ENCODE measurements at regions not wholly inside any gene's neighbourhood (a gene's known extent, or its start where the extent isn't known, plus 50 kb on each side); places are given as distances from the start of the nearest gene placed in this dataset.
"Not testable (repeated sequence)": the region's sequence is repeated elsewhere in the genome, so short reads cannot be mapped to it uniquely, and the experiment has no call there.

DNA sequence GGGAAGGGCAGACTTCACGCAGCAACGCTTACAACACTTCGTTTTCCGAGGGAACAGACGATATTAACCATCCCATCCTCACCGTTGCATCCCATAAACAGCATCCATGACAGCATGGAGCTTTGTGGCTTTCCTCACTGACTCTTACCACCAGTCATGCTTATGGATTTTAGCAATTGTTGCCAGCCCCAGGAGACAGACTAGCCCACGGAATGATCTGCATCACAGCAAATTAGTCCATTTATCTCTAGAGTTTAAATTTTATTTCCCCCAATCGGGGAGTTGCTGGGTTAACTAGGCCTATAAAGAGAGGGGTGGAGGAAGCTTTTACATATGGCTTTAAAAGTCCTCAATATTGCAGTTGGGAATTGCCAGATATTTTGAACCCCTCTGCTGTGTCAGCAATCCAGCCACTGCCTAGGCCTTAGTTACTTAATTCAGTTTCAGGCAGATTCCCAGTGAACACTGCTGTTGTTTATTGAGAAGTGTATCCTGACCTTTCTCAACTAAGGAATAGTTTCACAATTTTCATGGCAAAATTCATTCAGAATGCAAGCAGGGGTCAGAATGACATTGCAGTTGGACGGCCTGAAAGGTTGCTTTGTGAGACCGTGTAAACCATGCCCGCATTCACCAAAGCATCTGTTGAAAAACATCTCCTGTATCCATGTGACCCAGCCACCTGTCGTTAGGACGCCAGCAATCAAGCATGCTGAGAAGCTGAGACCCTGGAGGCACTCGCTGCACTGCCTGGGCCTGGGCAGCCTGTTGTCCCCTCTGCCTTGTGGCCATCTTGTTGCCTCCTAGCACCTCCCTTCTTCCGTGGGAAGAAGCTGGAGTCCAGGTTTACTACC, 397.4 kb upstream of the TPM1 start:
- Histone ChIP-seq H3K4me3 (ENCODE audit: low read length) (no peak overlapping the region), H3K27me3 (ENCODE audit: insufficient read depth, low read length) (no peaks in the 10 kb centered on the region), H3K9me3 (ENCODE audit: low read depth, low read length) (no peaks in the 10 kb centered on the region), H3K4me1 (ENCODE audit: insufficient read depth, low read length) (peaks cover 21% of the 10 kb centered on the region)

DNA sequence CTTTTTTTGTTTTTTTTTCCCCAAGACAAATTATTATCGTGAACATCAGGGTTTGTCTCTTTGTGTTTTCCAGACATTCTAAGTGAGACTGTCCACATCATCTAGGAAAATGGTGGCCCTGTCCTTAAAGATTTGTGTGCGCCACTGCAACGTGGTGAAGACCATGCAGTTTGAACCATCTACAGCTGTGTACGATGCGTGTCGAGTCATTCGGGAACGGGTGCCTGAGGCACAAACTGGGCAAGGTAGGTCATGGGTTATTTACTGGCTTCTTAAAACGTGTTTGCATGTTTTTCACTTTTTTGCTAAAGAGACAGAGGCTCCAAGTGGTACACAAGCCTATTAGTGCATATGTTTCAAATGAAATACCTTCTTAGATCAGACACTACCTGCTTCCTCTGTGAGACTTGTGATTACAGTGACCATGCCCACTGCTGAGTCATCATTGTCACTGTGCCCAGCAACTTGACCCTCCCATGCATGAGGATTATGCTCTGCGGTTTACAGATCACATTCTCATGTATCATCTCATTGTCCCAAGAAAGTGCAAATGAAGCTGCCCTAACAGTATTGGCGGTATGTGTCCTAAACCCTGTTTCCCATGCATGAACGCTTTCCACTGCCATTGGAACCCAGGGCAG, 395.2 kb upstream of the TPM1 start:
- no peak overlapping the region for H3K4me3 ChIP-seq (ENCODE audit: low read length)
- no peaks in the 10 kb centered on the region for H3K9me3 ChIP-seq (ENCODE audit: low read depth, low read length)
- peaks cover 23% of the 10 kb centered on the region for H3K4me1 ChIP-seq (ENCODE audit: insufficient read depth, low read length)
- H3K27me3 ChIP-seq (ENCODE audit: insufficient read depth, low read length): no peaks in the 10 kb centered on the region

GRCh38 chr15:62647843-62648505, 394.6 kb upstream of the TPM1 start:
- no peaks in the 10 kb centered on the region for H3K9me3 ChIP-seq (ENCODE audit: low read depth, low read length)
- H3K4me1 ChIP-seq (ENCODE audit: insufficient read depth, low read length): peaks cover 29% of the 10 kb centered on the region
- H3K4me3 ChIP-seq (ENCODE audit: low read length): no peak overlapping the region
- no peaks in the 10 kb centered on the region for H3K27me3 ChIP-seq (ENCODE audit: insufficient read depth, low read length)

DNA sequence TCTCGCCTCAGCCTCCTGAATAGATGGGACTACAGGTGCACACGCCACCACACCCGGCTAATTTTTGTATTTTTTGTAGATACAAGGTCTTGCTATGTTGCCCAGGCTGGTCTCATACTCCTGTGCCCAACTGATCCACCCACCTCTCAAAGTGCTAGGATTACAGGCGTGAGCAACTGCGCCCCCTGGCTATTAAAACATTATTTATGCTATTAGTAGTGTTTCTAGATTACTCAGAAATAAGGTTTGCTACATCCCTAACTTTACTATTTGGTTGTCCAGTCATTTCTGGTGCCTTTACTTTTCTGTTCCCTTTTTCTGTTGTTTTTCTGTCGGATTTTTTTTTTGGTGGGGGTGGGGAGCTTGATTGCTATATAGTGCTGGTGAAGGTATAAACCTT, 393.6 kb upstream of the TPM1 start:
- Histone ChIP-seq H3K27me3 (ENCODE audit: insufficient read depth, low read length) (no peaks in the 10 kb centered on the region), H3K4me3 (ENCODE audit: low read length) (no peak overlapping the region), H3K9me3 (ENCODE audit: low read depth, low read length) (no peaks in the 10 kb centered on the region), H3K4me1 (ENCODE audit: insufficient read depth, low read length) (peaks cover 36% of the 10 kb centered on the region)

DNA sequence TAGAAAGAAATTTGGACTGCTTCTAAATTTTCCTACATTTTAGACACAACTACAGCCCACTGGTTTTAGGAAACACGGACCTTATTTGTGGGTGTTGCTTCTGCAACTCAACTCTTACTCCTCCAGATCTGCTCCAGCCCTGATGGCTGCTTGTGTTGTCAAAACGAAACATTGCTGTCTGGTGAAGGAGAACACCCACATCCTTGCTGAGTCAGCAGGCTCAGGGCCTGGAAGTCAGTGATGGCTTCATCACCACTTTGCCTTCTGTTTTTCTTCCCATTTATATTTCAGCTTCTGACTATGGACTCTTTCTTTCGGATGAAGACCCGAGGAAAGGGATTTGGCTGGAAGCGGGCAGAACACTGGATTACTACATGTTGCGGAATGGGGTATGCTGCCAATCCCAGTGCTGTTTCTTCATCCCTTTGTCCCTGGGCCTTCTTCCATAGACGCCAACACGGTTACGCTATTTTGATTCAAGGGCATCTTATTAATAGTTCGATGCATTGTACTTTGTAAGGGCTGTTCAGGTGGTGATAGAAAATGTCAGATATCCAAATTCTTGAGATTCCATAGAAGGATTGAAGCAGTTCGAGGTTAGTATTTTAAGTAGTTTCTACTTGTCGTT, 392.6 kb upstream of the TPM1 start:
- no peak overlapping the region for H3K4me3 ChIP-seq (ENCODE audit: low read length)
- H3K9me3 ChIP-seq (ENCODE audit: low read depth, low read length): no peaks in the 10 kb centered on the region
- no peaks in the 10 kb centered on the region for H3K27me3 ChIP-seq (ENCODE audit: insufficient read depth, low read length)
- peaks cover 36% of the 10 kb centered on the region for H3K4me1 ChIP-seq (ENCODE audit: insufficient read depth, low read length)

DNA sequence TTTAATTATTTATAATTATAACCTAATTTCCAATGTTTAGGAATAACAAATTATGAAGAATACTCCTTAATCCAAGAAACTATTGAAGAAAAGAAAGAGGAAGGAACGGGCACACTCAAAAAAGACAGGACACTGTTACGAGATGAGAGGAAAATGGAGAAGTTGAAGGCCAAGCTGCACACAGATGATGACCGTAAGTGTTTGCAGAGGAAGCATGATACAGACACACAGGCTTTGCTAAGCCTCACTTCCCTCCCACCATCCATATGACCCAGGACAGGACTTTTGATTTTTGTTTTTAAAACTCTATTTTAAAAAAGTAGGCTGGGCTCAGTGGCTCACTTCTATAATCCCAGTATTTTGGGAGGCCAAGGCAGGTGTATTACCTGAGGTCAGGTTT, 389.4 kb upstream of the TPM1 start:
- no peak overlapping the region for H3K4me3 ChIP-seq (ENCODE audit: low read length)
- H3K4me1 ChIP-seq (ENCODE audit: insufficient read depth, low read length): peaks cover 47% of the 10 kb centered on the region
- no peaks in the 10 kb centered on the region for H3K9me3 ChIP-seq (ENCODE audit: low read depth, low read length)
- no peaks in the 10 kb centered on the region for H3K27me3 ChIP-seq (ENCODE audit: insufficient read depth, low read length)

- Histone ChIP-seq H3K4me3 (ENCODE audit: low read length) (no peak overlapping the region), H3K4me1 (ENCODE audit: insufficient read depth, low read length) (peaks cover 39% of the 10 kb centered on the region), H3K9me3 (ENCODE audit: low read depth, low read length) (no peaks in the 10 kb centered on the region), H3K27me3 (ENCODE audit: insufficient read depth, low read length) (no peaks in the 10 kb centered on the region)
These were observed 386.5 kb upstream of the TPM1 start for GRCh38 chr15:62656071-62656470.

- peaks cover 32% of the 10 kb centered on the region for H3K4me1 ChIP-seq (ENCODE audit: insufficient read depth, low read length)
- H3K9me3 ChIP-seq (ENCODE audit: low read depth, low read length); H3K27me3 ChIP-seq (ENCODE audit: insufficient read depth, low read length); H3K4me3 ChIP-seq (ENCODE audit: low read length): not testable (repeated sequence)
These were observed 385.0 kb upstream of the TPM1 start for GRCh38 chr15:62657501-62657900.

DNA sequence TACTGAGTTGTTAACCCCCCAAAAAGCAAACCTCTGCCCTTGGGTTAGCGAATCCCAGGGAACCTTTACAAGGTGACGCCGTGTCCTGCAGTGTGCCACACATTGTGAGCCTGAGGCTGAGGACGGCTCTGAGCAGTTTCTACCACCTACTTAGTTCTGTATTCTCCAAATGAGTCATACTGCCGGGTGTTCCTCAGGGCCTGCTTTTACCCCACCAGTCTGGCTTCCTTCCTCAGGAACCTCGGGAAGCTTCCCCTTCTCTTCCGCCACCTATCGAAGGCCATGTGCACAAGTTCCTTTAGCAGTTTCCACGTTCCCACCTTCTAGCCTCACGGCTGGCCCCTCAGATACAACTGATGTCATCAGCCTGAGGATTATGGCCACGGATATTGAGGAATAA, 384.0 kb upstream of the TPM1 start:
- Histone ChIP-seq H3K4me1 (ENCODE audit: insufficient read depth, low read length) (peaks cover 22% of the 10 kb centered on the region), H3K27me3 (ENCODE audit: insufficient read depth, low read length) (no peaks in the 10 kb centered on the region), H3K9me3 (ENCODE audit: low read depth, low read length) (no peaks in the 10 kb centered on the region), H3K4me3 (ENCODE audit: low read length) (no peak overlapping the region)

- Histone ChIP-seq H3K4me3 (ENCODE audit: low read length) (no peak overlapping the region), H3K4me1 (ENCODE audit: insufficient read depth, low read length) (peaks cover 2% of the 10 kb centered on the region), H3K27me3 (ENCODE audit: insufficient read depth, low read length) (no peaks in the 10 kb centered on the region), H3K9me3 (ENCODE audit: low read depth, low read length) (no peaks in the 10 kb centered on the region)
These were observed 379.0 kb upstream of the TPM1 start for GRCh38 chr15:62663547-62663946.

GRCh38 chr15:62665449-62665848, 377.1 kb upstream of the TPM1 start:
- Histone ChIP-seq H3K4me1 (ENCODE audit: insufficient read depth, low read length) (no peaks in the 10 kb centered on the region), H3K27me3 (ENCODE audit: insufficient read depth, low read length) (no peaks in the 10 kb centered on the region), H3K4me3 (ENCODE audit: low read length) (no peak overlapping the region), H3K9me3 (ENCODE audit: low read depth, low read length) (no peaks in the 10 kb centered on the region)

DNA sequence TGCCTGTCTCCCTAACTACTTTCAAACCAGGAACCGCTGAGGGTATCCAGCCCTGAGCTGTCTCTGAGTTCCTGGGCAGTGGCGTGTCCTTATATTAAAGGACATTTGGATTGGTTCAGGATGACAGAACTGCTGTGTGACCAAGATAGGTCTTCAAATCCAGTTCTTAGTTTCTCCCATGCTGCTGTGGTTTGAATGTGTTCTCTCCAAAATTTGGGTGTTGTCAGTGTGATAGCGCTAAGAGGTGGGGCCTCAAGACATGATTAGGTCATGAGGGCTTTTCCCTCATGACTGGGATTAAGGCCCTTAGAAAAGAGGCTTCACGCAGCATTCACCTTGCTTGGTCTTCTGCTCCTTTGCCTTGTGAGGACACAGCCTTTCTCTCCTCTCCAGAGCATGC, 376.5 kb upstream of the TPM1 start:
- no peak overlapping the region for H3K4me3 ChIP-seq (ENCODE audit: low read length)
- no peaks in the 10 kb centered on the region for H3K4me1 ChIP-seq (ENCODE audit: insufficient read depth, low read length)
- H3K27me3 ChIP-seq (ENCODE audit: insufficient read depth, low read length): no peaks in the 10 kb centered on the region
- H3K9me3 ChIP-seq (ENCODE audit: low read depth, low read length): no peaks in the 10 kb centered on the region

- Histone ChIP-seq H3K9me3 (ENCODE audit: low read depth, low read length) (no peaks in the 10 kb centered on the region), H3K4me3 (ENCODE audit: low read length) (no peak overlapping the region), H3K27me3 (ENCODE audit: insufficient read depth, low read length) (no peaks in the 10 kb centered on the region), H3K4me1 (ENCODE audit: insufficient read depth, low read length) (no peaks in the 10 kb centered on the region)
These were observed 370.3 kb upstream of the TPM1 start for GRCh38 chr15:62672268-62672667.

DNA sequence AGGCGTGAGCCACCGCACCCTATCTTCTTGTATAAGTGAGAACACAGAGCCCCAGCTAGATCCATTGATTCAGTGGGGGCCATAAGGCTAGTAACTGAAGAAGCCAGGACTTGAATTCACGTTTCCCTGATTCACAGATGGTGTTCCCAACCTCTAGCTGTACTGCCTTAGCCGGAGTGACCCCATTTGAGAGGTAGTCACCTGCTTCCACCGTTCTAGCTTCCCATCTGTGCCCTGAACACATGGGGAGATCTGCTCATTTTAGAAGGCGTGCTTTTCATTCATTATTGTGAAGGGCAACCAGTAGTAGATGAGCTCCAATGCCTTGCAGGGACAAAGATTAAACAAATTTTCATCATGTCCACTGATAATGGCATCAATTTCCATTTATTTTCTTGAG, 365.7 kb upstream of the TPM1 start:
- no peaks in the 10 kb centered on the region for H3K4me1 ChIP-seq (ENCODE audit: insufficient read depth, low read length)
- H3K9me3 ChIP-seq (ENCODE audit: low read depth, low read length): no peaks in the 10 kb centered on the region
- H3K27me3 ChIP-seq (ENCODE audit: insufficient read depth, low read length): no peaks in the 10 kb centered on the region
- no peak overlapping the region for H3K4me3 ChIP-seq (ENCODE audit: low read length)

All from mononuclear cell (primary cell).